GM15510 (cell line): ENCODE measurements at regions not wholly inside any gene's neighbourhood (a gene's known extent, or its start where the extent isn't known, plus 50 kb on each side); places are given as distances from the start of the nearest gene placed in this dataset.

ENCODE experiments used
- POLR2A ChIP-seq: IDR thresholded peaks from 3 replicates; pipeline ENCODE4 v1.6.1; 2011; ENCODE audit warnings: borderline replicate concordance; ENCODE audit not compliant: insufficient read length; ENCODE audit errors: extremely low read depth

DNA sequence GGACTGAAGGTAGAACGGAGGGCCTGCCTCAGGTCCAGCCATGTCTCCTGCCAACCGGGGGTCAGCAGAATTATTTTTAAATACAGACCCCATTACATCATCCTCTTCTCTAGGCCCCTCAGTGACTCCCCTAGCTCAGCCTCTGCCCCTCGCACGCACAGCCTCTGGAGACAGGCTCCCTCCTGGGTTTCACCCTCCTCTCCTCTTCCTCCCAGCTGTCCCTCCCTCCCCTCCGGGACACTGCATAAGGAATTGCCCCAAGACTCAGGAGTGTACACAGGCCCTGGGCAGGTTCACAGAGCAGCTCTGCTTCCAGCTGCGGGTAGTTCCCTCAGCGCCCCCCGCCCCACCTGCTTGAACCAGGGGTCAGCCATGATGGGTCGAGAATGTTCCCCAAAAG is 520.2 kb upstream of the MYT1L start:
- no peak for TF ChIP-seq POLR2A

DNA sequence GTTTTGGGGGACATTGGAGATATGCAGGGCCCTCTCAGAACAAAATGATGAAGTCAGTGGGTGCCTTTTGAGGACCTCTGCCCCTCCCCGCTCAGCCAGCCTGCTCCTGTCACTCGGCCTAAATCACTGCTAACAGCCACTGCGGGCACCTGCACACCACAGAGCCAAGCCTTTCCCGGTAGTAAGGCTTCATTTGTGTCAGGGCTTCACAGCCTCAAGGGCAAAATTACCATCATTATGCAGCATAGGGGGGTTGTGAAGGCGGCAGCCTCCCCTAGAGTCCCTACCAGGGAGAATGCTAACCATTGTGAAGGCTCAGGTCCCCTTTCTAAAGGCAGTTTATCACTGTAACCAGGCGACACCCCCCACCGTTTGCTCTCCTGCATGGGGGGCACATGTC is 519.8 kb upstream of the MYT1L start:
- TF ChIP-seq POLR2A = no peak

DNA sequence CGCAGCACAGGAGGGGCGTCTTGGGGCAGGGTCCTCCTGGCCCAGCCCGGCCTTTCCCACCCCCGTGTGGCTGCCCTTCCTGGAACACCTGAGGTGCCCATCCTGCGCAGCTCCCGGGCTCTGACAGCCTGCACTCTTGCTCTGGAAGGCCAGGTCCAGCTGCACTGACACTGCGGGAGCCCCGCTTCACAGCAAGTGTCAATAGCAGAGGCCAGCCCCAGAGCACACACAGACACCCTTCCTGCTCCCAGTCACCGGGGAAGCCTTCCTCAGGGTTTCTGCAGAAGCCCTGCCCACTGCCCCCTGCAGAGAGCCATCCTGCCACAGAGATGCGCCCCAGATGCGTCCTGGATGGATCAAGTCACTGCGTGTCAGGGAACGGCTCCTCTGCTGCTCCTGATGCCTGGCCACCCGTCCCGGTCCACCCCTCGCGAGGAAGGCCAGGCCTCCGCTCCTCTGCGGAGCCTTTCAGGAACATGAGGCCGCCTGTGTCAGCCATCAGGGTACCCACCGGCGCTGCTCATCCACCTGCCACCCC is 519.2 kb upstream of the MYT1L start:
- TF ChIP-seq POLR2A = no peak

DNA sequence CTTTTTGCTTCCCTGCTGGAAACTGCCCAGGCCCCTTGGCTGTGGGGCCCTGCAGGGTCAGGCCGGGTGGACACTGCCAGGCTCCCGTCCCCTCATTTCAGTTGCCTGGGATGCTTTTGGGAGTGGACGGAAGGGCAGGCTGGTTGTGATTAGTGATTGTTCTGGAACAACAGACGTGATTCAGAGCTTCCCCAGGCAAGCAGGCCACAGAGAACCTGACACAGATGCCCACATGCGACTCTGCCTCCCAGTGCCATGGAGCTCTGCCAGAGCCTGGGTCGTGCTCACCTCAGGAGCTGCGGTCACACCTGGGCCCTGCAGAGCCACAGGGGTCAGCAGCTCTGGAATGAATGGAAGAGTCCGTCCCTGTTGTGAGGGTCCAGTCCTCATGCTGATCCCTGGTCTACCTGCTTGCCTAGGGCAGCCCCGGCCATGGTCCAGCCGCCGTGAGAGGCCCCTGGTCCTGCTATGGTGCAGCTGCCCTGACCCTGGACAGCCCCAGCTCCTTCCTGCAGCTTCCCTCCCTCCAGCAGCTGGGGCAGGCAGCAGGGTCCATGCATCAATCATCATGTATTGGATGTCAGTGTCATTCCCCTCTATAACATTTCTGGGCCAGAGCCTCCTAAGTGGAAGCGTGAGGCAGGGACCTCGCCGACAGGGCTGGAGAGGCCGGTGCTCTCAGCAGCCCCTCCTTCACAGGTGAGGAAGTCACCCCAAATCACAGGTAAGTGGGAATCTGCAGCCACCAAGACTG is 518.6 kb upstream of the MYT1L start:
- TF ChIP-seq POLR2A = no peak

DNA sequence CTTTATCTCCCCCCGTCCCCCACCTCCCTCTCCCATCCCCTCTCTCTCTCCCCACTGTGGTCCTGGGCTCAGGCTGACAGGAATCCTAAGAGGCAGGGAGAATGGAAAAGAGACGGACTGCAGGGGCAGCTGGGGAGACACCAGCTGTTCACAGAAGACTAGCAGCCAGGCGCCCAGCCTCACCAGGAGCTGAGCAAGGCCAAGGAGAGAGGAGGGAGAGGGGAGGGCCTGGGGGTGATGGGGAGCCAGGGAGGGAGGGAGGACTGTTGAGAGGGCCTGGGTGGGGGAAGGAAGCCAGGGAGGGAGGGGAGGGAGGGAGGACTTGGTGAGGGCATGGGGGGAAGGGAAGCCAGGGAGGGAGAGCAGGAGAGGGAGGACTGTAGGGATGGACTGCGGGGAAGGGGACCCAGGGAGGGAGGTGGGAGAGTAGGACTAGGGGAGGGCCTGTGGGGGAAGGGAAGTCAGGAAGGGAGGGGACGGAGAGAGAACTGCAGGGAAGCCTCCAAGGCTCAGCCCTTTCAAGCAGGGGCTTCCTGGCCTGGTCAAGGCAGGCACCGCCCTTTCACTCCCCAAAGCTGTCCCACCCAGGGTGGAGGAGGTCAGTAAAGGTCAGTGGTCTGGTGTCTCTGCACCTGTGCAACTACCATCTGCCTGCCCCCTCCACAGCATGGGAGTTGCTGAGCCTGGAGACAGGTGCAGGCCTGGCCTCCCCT is 517.7 kb upstream of the MYT1L start:
- TF ChIP-seq POLR2A = no peak

DNA sequence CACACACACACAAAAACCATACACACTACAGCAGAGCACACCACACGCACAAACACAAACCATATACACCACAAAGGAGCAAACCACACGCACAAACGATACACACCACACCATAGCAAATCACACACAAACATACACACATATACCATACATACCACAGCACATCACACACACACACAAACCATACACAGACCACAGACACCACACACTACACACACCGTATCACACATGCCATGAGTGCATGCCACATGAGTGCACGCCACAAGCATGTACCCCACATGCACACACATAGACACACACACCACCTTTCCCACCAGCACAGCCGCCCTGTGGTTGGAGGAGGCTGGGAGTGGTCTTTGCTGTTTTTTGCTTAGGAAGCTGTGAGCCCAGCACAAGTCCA is 517.1 kb upstream of the MYT1L start:
- TF ChIP-seq POLR2A = no peak

DNA sequence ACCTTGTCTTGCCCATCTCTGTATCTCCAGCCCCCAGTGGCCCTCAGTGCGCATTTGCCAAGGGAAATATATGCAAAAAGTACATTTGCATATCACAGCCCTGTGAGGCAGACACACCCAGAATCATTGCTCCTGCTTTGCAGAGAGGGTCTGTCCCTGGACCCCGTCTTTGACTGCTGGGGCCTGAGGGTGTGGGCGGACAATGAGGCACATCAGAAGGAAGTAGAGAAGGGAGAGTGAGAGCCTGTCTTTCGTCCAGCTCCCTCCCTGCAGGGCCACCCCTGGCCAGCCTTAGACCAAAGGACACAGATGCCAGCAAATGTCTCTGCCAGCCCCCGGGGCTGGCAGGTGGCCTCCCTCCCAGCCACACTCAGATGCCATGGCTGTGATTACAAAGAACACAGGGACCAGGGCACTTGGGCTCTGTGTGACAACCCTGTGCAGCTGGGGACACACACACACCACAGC is 516.2 kb upstream of the MYT1L start:
- no peak for TF ChIP-seq POLR2A

DNA sequence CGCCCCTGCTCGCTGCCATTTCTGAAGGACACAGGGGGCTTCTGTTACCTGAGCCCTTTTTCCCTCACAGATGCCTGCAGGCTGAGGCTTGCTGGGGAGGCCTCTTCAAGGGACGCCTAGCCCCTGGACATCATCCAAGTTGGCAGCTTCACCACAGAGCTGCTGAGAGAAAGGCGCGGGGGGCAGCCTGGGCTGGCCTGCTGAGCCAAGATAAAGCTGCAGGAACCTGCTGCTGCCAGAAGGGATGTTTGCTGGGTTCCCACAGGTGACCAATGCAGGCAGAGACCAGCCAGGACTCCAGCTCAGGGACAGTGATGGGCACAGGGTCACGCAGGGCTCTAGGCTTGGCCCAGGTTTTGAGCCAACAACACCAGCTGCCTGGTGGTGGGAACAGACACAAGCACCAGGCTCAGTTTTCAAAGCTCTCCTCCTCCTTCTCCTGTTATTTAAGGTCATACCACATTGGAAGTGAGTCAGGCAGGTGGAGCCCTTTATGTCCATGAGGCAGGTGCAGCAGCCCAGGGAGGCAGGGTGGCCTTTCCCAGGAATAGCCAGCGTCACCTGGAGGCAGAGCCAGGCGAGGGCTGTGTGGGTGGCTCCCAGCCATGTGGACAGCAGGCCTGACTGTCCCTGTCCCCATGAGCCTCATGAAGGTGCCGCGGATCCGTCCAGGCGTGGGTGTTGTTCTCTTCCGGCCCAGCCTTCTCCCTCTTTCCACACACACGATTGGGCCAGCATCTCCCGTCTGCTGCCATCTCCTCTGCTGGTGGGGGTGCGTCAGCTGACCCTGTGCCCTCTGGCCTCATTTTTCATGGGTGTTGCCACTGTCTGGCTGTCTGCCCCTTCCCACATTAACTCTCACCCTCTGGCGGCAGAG is 515.5 kb upstream of the MYT1L start:
- TF ChIP-seq POLR2A = no peak

DNA sequence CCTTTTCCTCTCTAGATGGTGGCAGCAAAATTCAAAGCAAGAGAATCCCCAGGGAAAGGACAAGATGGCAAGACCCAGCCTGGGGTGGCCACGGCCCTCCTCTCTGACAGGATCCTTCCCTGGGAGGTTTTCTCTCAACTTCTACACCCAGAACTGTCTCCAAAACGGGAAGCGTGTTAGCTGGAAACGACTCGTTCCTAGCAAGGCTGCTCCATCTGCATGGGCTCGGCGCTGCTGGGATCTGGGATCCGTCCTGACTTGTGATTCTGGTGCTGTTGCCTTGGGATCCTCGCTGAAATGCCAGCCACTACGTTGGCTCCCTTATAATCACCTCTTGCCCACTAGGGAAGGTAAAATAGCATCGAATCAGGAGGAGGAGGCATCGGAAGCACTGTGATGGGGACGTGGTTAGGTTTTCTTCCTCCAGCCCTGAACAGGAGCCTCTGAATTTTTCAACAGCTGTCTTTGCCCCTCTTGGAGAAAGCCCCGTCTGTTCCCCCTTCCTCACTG is 514.8 kb upstream of the MYT1L start:
- TF ChIP-seq POLR2A = no peak

DNA sequence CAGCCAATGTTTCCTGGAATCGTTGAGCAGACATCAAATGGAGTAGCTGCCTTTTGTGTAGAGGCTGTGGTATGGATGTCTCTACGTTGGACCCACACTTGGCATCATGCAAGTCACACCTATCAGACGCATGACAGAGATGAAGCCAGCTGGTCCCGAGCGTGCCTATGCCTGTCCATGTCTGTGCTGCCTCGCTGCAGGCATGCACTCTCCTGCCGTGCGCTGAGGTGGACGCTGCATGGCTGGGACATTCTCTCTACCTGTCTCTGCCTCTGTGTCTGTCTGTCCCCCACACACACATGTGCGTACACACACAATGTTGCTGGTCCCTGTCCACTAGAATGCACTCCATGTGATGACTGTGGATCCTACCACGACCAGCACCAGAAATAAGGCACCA is 514.2 kb upstream of the MYT1L start:
- no peak for TF ChIP-seq POLR2A

DNA sequence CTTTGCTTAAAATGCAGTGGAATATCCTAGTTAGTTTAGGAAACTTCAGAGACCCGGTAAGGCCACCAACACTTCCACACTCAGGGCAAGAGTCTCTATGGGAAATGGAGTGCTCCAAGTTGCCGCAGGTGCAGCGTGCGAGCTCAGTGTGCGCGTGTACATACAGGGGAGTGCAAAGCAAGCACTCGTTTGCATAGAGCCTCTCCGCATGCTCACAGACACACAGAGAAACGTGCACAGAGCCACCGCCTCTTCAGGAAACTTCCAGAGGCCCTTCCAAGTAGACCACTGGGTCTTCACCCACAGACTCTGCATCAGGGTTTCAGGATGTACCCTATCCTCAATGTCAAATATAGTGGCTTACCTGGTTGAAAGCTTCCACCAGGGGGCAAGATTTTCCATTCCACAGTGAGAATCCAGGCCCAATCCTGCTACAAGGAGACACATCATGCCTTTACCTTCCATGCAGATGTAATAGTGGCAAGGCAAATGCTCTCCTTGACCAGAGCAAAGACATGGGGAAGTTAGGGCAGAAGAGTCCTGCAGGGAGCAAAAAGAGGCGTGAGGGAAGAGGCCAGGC is 513.0 kb upstream of the MYT1L start:
- TF ChIP-seq POLR2A = no peak

DNA sequence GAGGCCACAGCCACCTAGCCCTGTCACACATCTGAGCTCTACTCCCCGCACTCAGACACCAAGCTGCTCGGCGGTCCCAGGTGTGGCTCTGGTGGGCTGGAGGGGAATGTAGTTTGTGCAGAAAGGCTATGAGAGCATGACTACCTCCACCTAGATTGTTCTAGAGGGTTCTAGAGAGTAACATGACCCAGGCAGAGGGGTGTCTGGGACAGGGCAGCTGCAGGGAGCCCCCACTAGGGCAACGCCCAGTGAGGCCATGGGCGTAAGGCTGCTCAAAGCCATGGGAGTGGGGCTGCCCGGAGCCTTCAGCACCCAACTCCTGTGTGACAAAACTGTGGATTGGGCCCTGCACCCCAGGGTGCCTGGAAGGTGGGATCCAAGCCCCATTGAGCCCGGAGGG is 511.4 kb upstream of the MYT1L start:
- TF ChIP-seq POLR2A = no peak

DNA sequence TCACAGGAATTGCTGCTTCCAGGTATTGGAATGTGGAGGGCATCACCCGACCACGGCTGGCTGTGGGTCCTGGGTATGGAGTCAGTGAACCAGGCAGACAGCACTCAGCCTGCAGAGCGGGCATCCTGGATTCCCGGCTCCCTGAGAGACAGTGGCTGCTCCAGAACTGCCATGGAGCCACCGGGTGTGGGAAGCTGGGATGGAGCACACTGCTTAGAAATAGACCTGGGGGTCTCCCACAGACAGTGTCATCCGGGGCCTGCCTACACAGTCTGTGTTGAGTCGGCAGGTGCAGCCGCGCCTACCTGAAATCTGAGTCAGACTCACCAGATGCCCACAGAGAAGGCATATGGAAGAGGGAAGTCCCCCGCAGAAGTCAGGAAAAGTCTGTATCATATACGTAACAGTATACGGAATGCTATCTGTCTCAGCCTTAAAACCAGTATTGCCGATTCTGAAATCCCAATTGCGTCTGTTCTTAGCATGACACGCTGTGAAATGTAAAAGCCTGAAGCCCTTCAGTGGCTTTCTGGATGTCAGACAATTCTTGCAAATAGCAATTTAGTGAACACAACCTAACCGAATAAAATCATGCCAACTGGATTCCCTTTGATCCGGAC is 509.7 kb upstream of the MYT1L start:
- no peak for TF ChIP-seq POLR2A
